HCT116 (cell line): ENCODE measurements at regions not wholly inside any gene's neighbourhood (a gene's known extent, or its start where the extent isn't known, plus 50 kb on each side); places are given as distances from the start of the nearest gene placed in this dataset.

ENCODE experiments used
- ATAC-seq: fragments of 200-7000 bp; cut with Tn5 transposase; 2 replicates; pipeline ENCODE4 v1.9.1; 2020; ENCODE audit warnings: mild to moderate bottlenecking, moderate library complexity
- BruUV-seq: library from RNA; stranded (reverse); fragments of 400-500 nt; replicated peaks from 2 replicates; lab custom pipeline; 2021; lab: Mats Ljungman, UMichigan
- CTCF ChIA-PET: fragments of 300-600 bp; sonication (Branson Sonifier 250); formaldehyde crosslinking; loops from one replicate; lab custom pipeline; 2021; ENCODE audit warnings: antibody characterized with exemption; lab: Charles Lee
- POLR2A ChIA-PET: fragments of 300-600, 350-600 bp; sonication (Branson Sonifier 250); formaldehyde crosslinking; loops from one replicate; lab custom pipeline; 2021; ENCODE audit warnings: antibody characterized with exemption; lab: Charles Lee
- RAD21 ChIA-PET, 2 experiments: fragments of 300-600 bp; sonication (Branson Sonifier 250); formaldehyde crosslinking; loops; one replicate each; lab custom pipeline; 2023; ENCODE audit warnings: low total read pairs in 2 of 2; ENCODE audit not compliant: uncharacterized antibody in 2 of 2, unreplicated experiment in 2 of 2, low non-redundant PET in 1 of 2; lab: Charles Lee
- DNase-seq: peaks from one replicate; pipeline ENCODE4 v3.0.0-alpha.2; 2010; ENCODE audit warnings: low read depth, low spot score
- H2AFZ ChIP-seq: fragments of 200-600 bp; shearing (Covaris generic), sonication (generic); 2 replicates; pipeline ENCODE4 v1.6.1; 2017; ENCODE audit warnings: low read depth, mixed run types, mixed read lengths, antibody characterized with exemption, low read length; ENCODE audit not compliant: poor library complexity, severe bottlenecking
- H3K27ac ChIP-seq: 2 replicates; pipeline ENCODE4 v1.5.1; 2012; ENCODE audit warnings: low read depth, low read length
- H3K27me3 ChIP-seq: fragments of 200-600 bp; sonication (generic); 2 replicates; pipeline ENCODE4 v1.6.1; 2016; ENCODE audit warnings: mixed run types, low read length, mixed read lengths; ENCODE audit not compliant: insufficient read depth
- H3K36me3 ChIP-seq, 2 experiments: fragments of 200-500 bp in 1 of 2; fragments of 200-600 bp in 1 of 2; sonication (Bioruptor generic) in 1 of 2; sonication (generic) in 1 of 2; 2 replicates each; pipeline versions ENCODE4 v1.5.1 to v1.6.1; 2014 to 2016; ENCODE audit warnings: low read length in 2 of 2, inconsistent platforms in 1 of 2, mixed read lengths in 1 of 2, mixed run types in 1 of 2; ENCODE audit not compliant: insufficient read depth in 2 of 2, control insufficient read depth in 1 of 2
- H3K4me1 ChIP-seq, 2 experiments: fragments of 200-600 bp in 1 of 2; sonication (generic) in 1 of 2; 2 replicates each; pipeline versions ENCODE4 v1.5.1 to v1.6.1; 2012 to 2017; ENCODE audit warnings: low read length in 2 of 2, inconsistent platforms in 1 of 2, mild to moderate bottlenecking in 1 of 2, mixed read lengths in 1 of 2, mixed run types in 1 of 2, moderate library complexity in 1 of 2; ENCODE audit not compliant: insufficient read depth in 2 of 2, control insufficient read depth in 1 of 2
- H3K4me2 ChIP-seq: fragments of 200-600 bp; sonication (generic); 2 replicates; pipeline ENCODE4 v1.6.1; 2017; ENCODE audit warnings: mixed run types, low read length, mixed read lengths
- H3K4me3 ChIP-seq, 2 experiments: fragments of 200-600 bp in 1 of 2; sonication (generic) in 1 of 2; replicated peaks in 1 of 2; 2 replicates each; pipeline ENCODE4 v1.5.1; 2011 to 2016; ENCODE audit warnings: low read length in 2 of 2, control low read depth in 1 of 2, low read depth in 1 of 2, mild to moderate bottlenecking in 1 of 2, mixed read lengths in 1 of 2, mixed run types in 1 of 2
- H3K79me2 ChIP-seq: fragments of 200-600 bp; sonication (generic); 2 replicates; pipeline ENCODE4 v1.6.1; 2017; ENCODE audit warnings: mild to moderate bottlenecking, mixed run types, low read length, moderate library complexity, mixed read lengths; ENCODE audit not compliant: insufficient read depth
- H3K9ac ChIP-seq: fragments of 200-600 bp; sonication (generic); 2 replicates; pipeline ENCODE4 v1.6.1; 2016; ENCODE audit warnings: low read length, mixed read lengths
- H3K9me2 ChIP-seq: fragments of 200-600 bp; sonication (generic), shearing (Covaris generic); 2 replicates; pipeline ENCODE4 v1.6.1; 2017; ENCODE audit warnings: mixed run types, mild to moderate bottlenecking, moderate library complexity; ENCODE audit not compliant: insufficient read depth
- H3K9me3 ChIP-seq, 2 experiments: fragments of 200-500 bp in 1 of 2; fragments of 200-600 bp in 1 of 2; sonication (Bioruptor generic) in 1 of 2; sonication (generic) in 1 of 2; 2 replicates each; pipeline ENCODE4 v1.6.1; 2014 to 2017; ENCODE audit warnings: low read length in 2 of 2, mixed read lengths in 2 of 2, inconsistent platforms in 1 of 2, low read depth in 1 of 2, mild to moderate bottlenecking in 1 of 2, mixed run types in 1 of 2, moderate library complexity in 1 of 2; ENCODE audit not compliant: control insufficient read depth in 1 of 2, insufficient read depth in 1 of 2
- H4K20me1 ChIP-seq: fragments of 200-600 bp; sonication (generic), shearing (Covaris generic); 2 replicates; pipeline ENCODE4 v1.6.1; 2017; ENCODE audit warnings: mixed run types, mild to moderate bottlenecking, moderate library complexity; ENCODE audit not compliant: insufficient read depth
- EGR1 ChIP-seq: IDR thresholded peaks from 2 replicates; pipeline ENCODE4 v1.6.1; 2012; ENCODE audit warnings: low read depth
- EZH2 ChIP-seq: fragments of 200-600 bp; sonication (generic); IDR thresholded peaks from 2 replicates; pipeline ENCODE4 v1.6.1; 2017; ENCODE audit warnings: antibody characterized with exemption, mixed run types
- RAD21 ChIP-seq: IDR thresholded peaks from 2 replicates; pipeline ENCODE4 v1.6.1; 2012; ENCODE audit warnings: low read depth, mild to moderate bottlenecking
- SIN3A ChIP-seq: IDR thresholded peaks from 2 replicates; pipeline ENCODE4 v1.6.1; 2012; ENCODE audit warnings: low read depth
- SRF ChIP-seq: IDR thresholded peaks from 2 replicates; pipeline ENCODE4 v1.6.1; 2012; ENCODE audit warnings: low read depth
- intact Hi-C: fragments of 100-400 bp; cut with micrococcal nuclease; formaldehyde crosslinking; loops from 2 replicates; pipeline ENCODE4 v1.10.0; 2022
- TF ChIP-seq, protein P1 (sequence below): IDR thresholded peaks from 2 replicates; pipeline ENCODE4 v1.6.1; 2011; ENCODE audit warnings: mild to moderate bottlenecking, low read length, moderate library complexity; ENCODE audit not compliant: insufficient replicate concordance; ENCODE audit errors: extremely low read depth
- TF ChIP-seq, protein P2 (sequence below): IDR thresholded peaks from 2 replicates; pipeline ENCODE4 v1.6.1; 2012

DNA sequence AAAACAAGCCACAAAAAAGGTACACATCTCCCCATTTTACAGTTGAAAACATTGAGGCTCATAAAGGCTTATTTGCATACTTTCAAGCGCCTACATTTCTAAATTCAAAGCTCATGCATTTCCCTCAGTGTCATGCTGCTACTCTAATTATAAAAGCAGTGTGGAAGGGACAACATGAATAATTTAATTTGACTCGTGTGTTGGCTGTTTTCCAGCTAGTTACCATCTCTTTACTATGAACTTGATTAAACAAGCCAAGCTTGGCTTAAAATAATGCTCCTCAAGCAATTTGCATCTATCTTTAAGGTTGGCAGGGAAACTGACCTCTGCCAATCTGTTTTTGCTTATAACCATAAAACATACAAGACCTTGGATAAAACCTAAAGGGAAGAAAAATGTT is 252.5 kb upstream of the NEIL3 start (continued):
- TF ChIP-seq, protein P1, sequence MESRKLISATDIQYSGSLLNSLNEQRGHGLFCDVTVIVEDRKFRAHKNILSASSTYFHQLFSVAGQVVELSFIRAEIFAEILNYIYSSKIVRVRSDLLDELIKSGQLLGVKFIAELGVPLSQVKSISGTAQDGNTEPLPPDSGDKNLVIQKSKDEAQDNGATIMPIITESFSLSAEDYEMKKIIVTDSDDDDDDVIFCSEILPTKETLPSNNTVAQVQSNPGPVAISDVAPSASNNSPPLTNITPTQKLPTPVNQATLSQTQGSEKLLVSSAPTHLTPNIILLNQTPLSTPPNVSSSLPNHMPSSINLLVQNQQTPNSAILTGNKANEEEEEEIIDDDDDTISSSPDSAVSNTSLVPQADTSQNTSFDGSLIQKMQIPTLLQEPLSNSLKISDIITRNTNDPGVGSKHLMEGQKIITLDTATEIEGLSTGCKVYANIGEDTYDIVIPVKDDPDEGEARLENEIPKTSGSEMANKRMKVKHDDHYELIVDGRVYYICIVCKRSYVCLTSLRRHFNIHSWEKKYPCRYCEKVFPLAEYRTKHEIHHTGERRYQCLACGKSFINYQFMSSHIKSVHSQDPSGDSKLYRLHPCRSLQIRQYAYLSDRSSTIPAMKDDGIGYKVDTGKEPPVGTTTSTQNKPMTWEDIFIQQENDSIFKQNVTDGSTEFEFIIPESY, result no peak
- TF ChIP-seq SRF (no peak), EZH2 (no peak), RAD21 (no peak)
- TF ChIP-seq, protein P2, sequence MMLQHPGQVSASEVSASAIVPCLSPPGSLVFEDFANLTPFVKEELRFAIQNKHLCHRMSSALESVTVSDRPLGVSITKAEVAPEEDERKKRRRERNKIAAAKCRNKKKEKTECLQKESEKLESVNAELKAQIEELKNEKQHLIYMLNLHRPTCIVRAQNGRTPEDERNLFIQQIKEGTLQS, result no peak

GRCh38 chr4:177064116-177064515 is 245.6 kb upstream of the NEIL3 start:
- H3K36me3 ChIP-seq, result no peaks in the 10 kb centered on the region
- H3K27me3 ChIP-seq, result no peaks in the 10 kb centered on the region
- no peaks in the 10 kb centered on the region for H3K9me3 ChIP-seq
- H3K4me1 ChIP-seq, result no peaks in the 10 kb centered on the region
- no peaks in the 10 kb centered on the region for H3K9me2 ChIP-seq
- no peak overlapping the region for H3K4me3 ChIP-seq
- H3K27ac ChIP-seq, result no peak overlapping the region
- POLR2A ChIA-PET, result no interaction called here
- no peaks in the 10 kb centered on the region for H3K79me2 ChIP-seq
- no peak overlapping the region for H2AFZ ChIP-seq
- H3K9ac ChIP-seq, result no peak overlapping the region
- no TSS peak for BruUV-seq
- CTCF ChIA-PET, result interaction anchor here (0.7 to 1.7 kb wide), 4 partner anchors 12 to 441 kb away, joined by 3 to 6 read pairs (median 3); no protein-coding TSS in a partner anchor
- TF ChIP-seq EZH2 (no peak), SIN3A (no peak), EGR1 (no peak)
- H4K20me1 ChIP-seq, result no peaks in the 10 kb centered on the region
- RAD21 ChIA-PET, result no interaction called here
- no peak for DNase-seq
- no peak for ATAC-seq
- intact Hi-C loops, result no loop called here
- no peak overlapping the region for H3K4me2 ChIP-seq
